ENCODE measurements at regions not wholly inside any gene's neighbourhood (a gene's known extent, or its start where the extent isn't known, plus 50 kb on each side); places are given as distances from the start of the nearest gene placed in this dataset.
"Not testable (repeated sequence)": the region's sequence is repeated elsewhere in the genome, so short reads cannot be mapped to it uniquely, and the experiment has no call there.

DNA sequence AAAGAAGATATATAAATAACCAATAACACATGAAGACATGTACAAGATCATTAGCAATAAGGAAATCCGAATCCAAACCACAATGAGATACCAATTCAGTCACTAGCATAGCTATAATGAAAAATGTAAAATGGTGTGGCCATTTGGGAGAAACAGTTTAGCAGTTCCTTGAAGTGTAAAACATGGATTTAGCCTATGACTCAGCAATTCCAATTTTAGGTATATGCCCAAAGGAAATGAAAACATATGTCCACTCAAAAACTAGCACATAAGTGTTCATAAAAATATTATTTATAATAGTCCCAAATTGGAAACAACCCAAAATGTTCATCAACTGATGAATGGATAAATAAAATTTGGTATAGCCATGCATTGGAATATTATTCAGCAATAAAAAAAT, 165.5 kb upstream of the CRIM1 start:
- intact Hi-C loops (cut with DNase I; ENCODE audit: low total_unique reads), result no loop called here
- no peak for DNase-seq
- TF ChIP-seq, protein P1, sequence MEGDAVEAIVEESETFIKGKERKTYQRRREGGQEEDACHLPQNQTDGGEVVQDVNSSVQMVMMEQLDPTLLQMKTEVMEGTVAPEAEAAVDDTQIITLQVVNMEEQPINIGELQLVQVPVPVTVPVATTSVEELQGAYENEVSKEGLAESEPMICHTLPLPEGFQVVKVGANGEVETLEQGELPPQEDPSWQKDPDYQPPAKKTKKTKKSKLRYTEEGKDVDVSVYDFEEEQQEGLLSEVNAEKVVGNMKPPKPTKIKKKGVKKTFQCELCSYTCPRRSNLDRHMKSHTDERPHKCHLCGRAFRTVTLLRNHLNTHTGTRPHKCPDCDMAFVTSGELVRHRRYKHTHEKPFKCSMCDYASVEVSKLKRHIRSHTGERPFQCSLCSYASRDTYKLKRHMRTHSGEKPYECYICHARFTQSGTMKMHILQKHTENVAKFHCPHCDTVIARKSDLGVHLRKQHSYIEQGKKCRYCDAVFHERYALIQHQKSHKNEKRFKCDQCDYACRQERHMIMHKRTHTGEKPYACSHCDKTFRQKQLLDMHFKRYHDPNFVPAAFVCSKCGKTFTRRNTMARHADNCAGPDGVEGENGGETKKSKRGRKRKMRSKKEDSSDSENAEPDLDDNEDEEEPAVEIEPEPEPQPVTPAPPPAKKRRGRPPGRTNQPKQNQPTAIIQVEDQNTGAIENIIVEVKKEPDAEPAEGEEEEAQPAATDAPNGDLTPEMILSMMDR (IDR thresholded peaks at IDR 0.05), result no peak
- no peak for TF ChIP-seq POLR2A (IDR thresholded peaks at IDR 0.05)

DNA sequence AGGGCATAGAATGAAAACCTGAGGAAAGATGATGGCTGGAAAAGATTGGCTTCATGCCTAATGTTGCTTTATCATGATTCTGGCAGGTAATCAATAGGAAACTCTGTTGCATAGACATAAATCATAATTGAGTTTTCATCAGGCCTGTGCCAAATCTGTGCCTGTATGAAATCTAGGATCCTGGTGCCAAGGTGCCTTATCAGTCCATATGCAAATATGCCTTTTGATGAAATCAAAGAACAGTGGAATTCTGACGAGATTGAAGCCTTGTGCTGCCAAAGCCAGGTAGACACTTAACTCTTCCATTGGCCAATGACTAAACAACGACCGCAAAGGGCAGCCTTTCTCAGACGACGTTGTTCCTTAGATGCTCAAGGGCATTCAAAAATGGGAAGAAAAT, 170.0 kb upstream of the CRIM1 start:
- no peaks in the 10 kb centered on the region for H3K27me3 ChIP-seq
- no peak for DNase-seq
- intact Hi-C loops (cut with DNase I; ENCODE audit: low total_unique reads), result no loop called here

More for the DNA sequence above, 165.5 kb upstream of the CRIM1 start:
- no peaks in the 10 kb centered on the region for H3K4me1 ChIP-seq
- H3K36me3 ChIP-seq, result no peaks in the 10 kb centered on the region
- H3K27me3 ChIP-seq, result no peaks in the 10 kb centered on the region
- no peak overlapping the region for H3K27ac ChIP-seq
- H3K4me3 ChIP-seq, result no peak overlapping the region
- H3K9me3 ChIP-seq, result no peaks in the 10 kb centered on the region

DNA sequence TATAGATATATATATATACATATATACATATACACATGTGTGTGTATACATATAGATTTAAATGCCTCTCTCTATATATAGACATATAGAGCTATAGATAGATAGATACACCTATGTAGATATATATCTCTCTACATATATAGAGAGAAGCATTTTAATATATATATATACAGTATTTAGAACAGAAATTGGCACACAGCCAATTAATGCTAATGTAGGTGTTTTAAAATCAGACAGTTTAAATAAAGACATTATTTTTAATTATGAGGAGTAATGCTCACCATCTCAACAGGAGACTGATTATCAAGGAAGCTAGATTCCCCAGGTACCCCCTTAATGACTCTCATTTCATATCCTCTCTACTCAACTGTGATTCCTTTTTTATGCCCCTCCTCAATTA, 170.7 kb upstream of the CRIM1 start:
- no peaks in the 10 kb centered on the region for H3K36me3 ChIP-seq
- no peak overlapping the region for H3K27ac ChIP-seq
- H3K4me1 ChIP-seq, result no peaks in the 10 kb centered on the region
- no peaks in the 10 kb centered on the region for H3K9me3 ChIP-seq
- TF ChIP-seq, protein P1 (IDR thresholded peaks at IDR 0.05), result no peak
- no peak for TF ChIP-seq POLR2A (IDR thresholded peaks at IDR 0.05)
- no peak for DNase-seq
- no peak overlapping the region for H3K4me3 ChIP-seq
- intact Hi-C loops (cut with DNase I; ENCODE audit: low total_unique reads), result no loop called here
- no peaks in the 10 kb centered on the region for H3K27me3 ChIP-seq

More for the DNA sequence above, 170.0 kb upstream of the CRIM1 start:
- H3K36me3 ChIP-seq, result no peaks in the 10 kb centered on the region
- no peaks in the 10 kb centered on the region for H3K9me3 ChIP-seq
- H3K4me1 ChIP-seq, result no peaks in the 10 kb centered on the region
- TF ChIP-seq POLR2A (IDR thresholded peaks at IDR 0.05), result no peak
- TF ChIP-seq, protein P1 (IDR thresholded peaks at IDR 0.05), result no peak
- no peak overlapping the region for H3K4me3 ChIP-seq
- H3K27ac ChIP-seq, result no peak overlapping the region

DNA sequence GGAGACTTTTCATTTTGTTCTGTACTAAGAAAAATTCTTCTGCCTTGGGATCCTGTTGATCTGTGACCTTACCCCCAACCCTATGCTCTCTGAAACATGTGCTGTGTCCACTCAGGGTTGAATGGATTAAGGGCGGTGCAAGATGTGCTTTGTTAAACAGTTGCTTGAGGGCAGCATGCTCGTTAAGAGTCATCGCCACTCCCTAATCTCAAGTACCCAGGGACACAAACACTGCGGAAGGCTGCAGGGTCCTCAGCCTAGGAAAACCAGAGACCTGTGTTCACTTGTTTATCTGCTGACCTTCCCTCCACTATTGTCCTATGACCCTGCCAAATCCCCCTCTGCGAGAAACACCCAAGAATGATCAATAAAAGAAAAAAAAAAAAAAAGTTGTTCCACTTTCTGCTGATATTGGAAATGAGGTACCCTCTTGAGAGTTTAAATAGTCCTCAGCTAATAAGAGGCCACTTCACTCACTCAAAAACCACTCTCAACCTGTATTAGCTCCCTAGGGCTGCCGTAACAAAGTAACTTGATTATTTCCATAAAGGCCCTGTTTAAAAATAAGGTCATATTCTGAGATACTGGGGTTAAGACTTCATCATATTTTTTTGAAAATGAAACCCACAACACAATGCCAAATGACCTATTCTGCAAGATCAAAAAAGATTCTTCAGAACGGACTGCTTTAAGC, 174.6 kb upstream of the CRIM1 start:
- DNase-seq; H3K27me3 ChIP-seq; intact Hi-C loops (cut with DNase I; ENCODE audit: low total_unique reads); H3K4me1 ChIP-seq; H3K36me3 ChIP-seq; H3K4me3 ChIP-seq; H3K9me3 ChIP-seq; H3K27ac ChIP-seq: not testable (repeated sequence)

DNA sequence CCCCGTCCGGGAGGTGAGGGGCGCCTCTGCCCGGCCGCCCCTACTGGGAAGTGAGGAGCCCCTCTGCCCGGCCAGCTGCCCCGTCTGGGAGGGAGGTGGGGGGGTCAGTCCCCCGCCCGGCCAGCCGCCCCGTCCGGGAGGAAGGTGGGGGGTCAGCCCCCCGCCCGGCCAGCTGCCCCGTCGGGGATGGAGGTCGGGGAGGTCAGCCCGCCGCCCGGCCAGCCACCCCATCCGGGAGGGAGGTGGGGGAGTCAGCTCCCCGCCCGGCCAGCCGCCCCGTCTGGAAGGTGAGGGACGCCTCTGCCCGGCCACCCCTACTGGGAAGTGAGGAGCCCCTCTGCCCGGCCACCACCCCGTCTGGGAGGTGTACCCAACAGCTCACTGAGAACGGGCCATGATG, 175.3 kb upstream of the CRIM1 start:
- H3K27me3 ChIP-seq; intact Hi-C loops (cut with DNase I; ENCODE audit: low total_unique reads); H3K4me3 ChIP-seq; H3K27ac ChIP-seq; H3K9me3 ChIP-seq; DNase-seq; H3K36me3 ChIP-seq; H3K4me1 ChIP-seq: not testable (repeated sequence)

DNA sequence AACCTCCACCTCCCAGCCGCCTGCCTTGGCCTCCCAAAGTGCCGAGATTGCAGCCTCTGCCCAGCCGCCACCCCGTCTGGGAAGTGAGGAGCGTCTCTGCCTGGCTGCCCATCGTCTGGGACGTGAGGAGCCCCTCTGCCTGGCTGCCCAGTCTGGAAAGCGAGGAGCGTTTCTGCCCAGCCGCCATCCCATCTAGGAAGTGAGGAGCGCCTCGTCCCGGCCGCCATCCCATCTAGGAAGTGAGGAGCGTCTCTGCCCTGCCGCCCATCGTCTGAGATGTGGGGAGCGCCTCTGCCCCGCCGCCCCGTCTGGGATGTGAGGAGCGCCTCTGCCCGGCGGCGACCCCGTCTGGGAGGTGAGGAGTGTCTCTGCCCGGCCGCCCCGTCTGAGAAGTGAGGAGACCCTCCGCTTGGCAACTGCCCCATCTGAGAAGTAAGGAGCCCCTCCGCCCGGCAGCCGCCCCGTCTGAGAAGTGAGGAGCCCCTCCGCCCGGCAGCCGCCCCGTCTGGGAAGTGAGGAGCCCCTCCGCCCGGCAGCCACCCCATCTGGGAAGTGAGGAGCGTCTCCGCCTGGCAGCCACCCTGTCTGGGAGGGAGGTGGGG, 175.8 kb upstream of the CRIM1 start:
- H3K27ac ChIP-seq; DNase-seq; intact Hi-C loops (cut with DNase I; ENCODE audit: low total_unique reads): not testable (repeated sequence)

More for the DNA sequence above, 175.8 kb upstream of the CRIM1 start:
- not testable (repeated sequence) for H3K4me1 ChIP-seq, H3K27me3 ChIP-seq, H3K9me3 ChIP-seq, H3K36me3 ChIP-seq, H3K4me3 ChIP-seq

Measured in uterus (tissue), 3 donors.